Loucy (cell line): ENCODE measurements at regions not wholly inside any gene's neighbourhood (a gene's known extent, or its start where the extent isn't known, plus 50 kb on each side); places are given as distances from the start of the nearest gene placed in this dataset.

Experiments
- CTCF ChIP-seq: fragments of 200-600 bp; sonication (generic); conservative IDR thresholded peaks from 2 replicates; pipeline ENCODE4 v1.5.1; 2014; ENCODE audit warnings: mild to moderate bottlenecking, antibody characterized with exemption, low read length
- EZH2phosphoT487 ChIP-seq: fragments of 200-600 bp; IDR thresholded peaks from 2 replicates; pipeline ENCODE4 v1.6.1; 2018; ENCODE audit warnings: antibody characterized with exemption, mild to moderate bottlenecking, moderate library complexity, borderline replicate concordance

- no peak for TF ChIP-seq CTCF
- TF ChIP-seq EZH2phosphoT487: no peak
Measured at GRCh38 chr12:127311720-127312364, 955.1 kb upstream of the TMEM132C start.
